VCaP (cell line): ENCODE measurements at regions not wholly inside any gene's neighbourhood (a gene's known extent, or its start where the extent isn't known, plus 50 kb on each side); places are given as distances from the start of the nearest gene placed in this dataset.

Experiments used
- H3K27ac ChIP-seq: fragments of 450-650 bp; 2 replicates; pipeline ENCODE4 v1.5.1; 2017
- TF ChIP-seq, protein P1 (sequence below): fragments of 450-650 bp; conservative IDR thresholded peaks from 2 replicates; pipeline ENCODE4 v1.5.1; 2017; ENCODE audit warnings: mild to moderate bottlenecking, moderate library complexity

GRCh38 chr4:11701966-11702725 is 273.5 kb upstream of the HS3ST1 start:
- TF ChIP-seq, protein P1, sequence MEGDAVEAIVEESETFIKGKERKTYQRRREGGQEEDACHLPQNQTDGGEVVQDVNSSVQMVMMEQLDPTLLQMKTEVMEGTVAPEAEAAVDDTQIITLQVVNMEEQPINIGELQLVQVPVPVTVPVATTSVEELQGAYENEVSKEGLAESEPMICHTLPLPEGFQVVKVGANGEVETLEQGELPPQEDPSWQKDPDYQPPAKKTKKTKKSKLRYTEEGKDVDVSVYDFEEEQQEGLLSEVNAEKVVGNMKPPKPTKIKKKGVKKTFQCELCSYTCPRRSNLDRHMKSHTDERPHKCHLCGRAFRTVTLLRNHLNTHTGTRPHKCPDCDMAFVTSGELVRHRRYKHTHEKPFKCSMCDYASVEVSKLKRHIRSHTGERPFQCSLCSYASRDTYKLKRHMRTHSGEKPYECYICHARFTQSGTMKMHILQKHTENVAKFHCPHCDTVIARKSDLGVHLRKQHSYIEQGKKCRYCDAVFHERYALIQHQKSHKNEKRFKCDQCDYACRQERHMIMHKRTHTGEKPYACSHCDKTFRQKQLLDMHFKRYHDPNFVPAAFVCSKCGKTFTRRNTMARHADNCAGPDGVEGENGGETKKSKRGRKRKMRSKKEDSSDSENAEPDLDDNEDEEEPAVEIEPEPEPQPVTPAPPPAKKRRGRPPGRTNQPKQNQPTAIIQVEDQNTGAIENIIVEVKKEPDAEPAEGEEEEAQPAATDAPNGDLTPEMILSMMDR = no peak
- no peak overlapping the region for H3K27ac ChIP-seq

DNA sequence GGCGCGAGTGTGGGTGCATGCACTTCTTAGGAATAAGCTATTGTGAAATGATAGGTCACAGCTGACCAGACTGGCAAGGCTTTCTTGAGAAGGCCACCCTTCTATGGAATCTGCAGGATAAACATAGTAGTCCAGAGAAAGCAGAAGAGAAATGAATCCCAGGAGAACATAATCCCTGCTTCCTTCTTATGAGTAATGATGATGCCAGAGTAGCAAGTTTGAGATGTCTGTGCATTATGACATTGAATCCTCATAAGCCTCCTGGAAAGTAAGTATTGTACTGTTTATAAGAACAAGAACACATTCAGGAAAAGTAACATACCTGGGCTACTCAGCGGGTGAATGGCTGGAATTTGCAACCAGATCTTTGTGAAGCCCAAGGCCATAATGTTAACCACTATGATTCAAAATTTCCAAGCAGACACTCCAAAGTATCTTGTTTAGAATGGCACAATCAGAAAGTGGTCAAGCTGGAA is 272.1 kb upstream of the HS3ST1 start:
- H3K27ac ChIP-seq = no peak overlapping the region

GRCh38 chr4:11698846-11699590 is 270.3 kb upstream of the HS3ST1 start:
- H3K27ac ChIP-seq = no peak overlapping the region
- TF ChIP-seq, protein P1 = no peak

More for the DNA sequence above, 272.1 kb upstream of the HS3ST1 start:
- TF ChIP-seq, protein P1 = no peak

- H3K27ac ChIP-seq = no peak overlapping the region
- TF ChIP-seq, protein P1 = no peak
Measured at GRCh38 chr4:11698033-11698432, 269.3 kb upstream of the HS3ST1 start.

DNA sequence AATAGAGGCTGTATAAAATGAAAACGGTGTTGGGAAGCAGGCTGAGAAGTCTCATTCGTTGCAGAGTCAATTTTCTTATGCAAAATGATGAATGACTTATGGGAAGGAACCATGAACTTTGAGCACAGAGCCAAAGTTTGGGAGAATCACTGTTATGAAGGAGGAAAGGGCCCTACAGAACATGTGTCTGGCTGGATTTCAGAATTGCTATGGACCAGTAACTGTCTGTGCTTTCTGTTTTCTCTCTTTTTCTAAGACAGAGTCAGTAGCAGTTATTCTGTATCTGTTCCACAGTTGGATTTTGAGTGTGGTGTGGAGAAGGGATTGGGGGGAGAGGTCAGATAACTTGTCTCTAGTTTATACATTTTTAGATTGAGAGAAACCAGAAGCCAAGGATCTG is 265.0 kb upstream of the HS3ST1 start:
- no peak overlapping the region for H3K27ac ChIP-seq
- TF ChIP-seq, protein P1 = no peak

GRCh38 chr4:11691236-11691635 is 262.5 kb upstream of the HS3ST1 start:
- TF ChIP-seq, protein P1 = no peak

GRCh38 chr4:11687727-11688126 is 259.0 kb upstream of the HS3ST1 start:
- H3K27ac ChIP-seq = no peak overlapping the region

More at GRCh38 chr4:11691236-11691635, 262.5 kb upstream of the HS3ST1 start:
- H3K27ac ChIP-seq = no peak overlapping the region

More at GRCh38 chr4:11687727-11688126, 259.0 kb upstream of the HS3ST1 start:
- TF ChIP-seq, protein P1 = no peak
